SK-N-SH treated with all-trans-retinoic acid at 6 μM for 48 hours (cell line): ENCODE measurements at regions not wholly inside any gene's neighbourhood (a gene's known extent, or its start where the extent isn't known, plus 50 kb on each side); places are given as distances from the start of the nearest gene placed in this dataset.
A peak's percentile ranks its signal among the peaks of the same experiment; 100 is the strongest.

Source experiments
- ATAC-seq: fragments of 200-7000 bp; cut with Tn5 transposase; 3 replicates; pipeline ENCODE4 v1.9.1; 2020; ENCODE audit warnings: mild to moderate bottlenecking, moderate library complexity
- ARNTL ChIP-seq: fragments of 450-650 bp; formaldehyde crosslinking; IDR thresholded peaks from 2 replicates; pipeline ENCODE4 v1.5.0; 2020; ENCODE audit warnings: low read depth, mild to moderate bottlenecking, moderate library complexity, borderline replicate concordance
- BACH2 ChIP-seq: fragments of 250-450 bp; sonication (Bioruptor Pico); IDR thresholded peaks from 2 replicates; pipeline ENCODE4 v1.9.0; 2021; ENCODE audit warnings: mild to moderate bottlenecking, borderline replicate concordance
- CSDC2 ChIP-seq: fragments of 250-450 bp; sonication (Bioruptor Pico); IDR thresholded peaks from 2 replicates; pipeline ENCODE4 v1.5.0; 2020; ENCODE audit warnings: mild to moderate bottlenecking, moderate library complexity
- ESRRG ChIP-seq: fragments of 250-450 bp; sonication (Bioruptor Pico); IDR thresholded peaks from 2 replicates; pipeline ENCODE4 v1.6.1; 2021; ENCODE audit warnings: mild to moderate bottlenecking
- GLIS3 ChIP-seq: fragments of 250-450 bp; sonication (Bioruptor Pico); IDR thresholded peaks from 2 replicates; pipeline ENCODE4 v1.5.0; 2020; ENCODE audit warnings: mild to moderate bottlenecking, moderate library complexity
- ISL1 ChIP-seq: fragments of 250-450 bp; sonication (Bioruptor Pico); IDR thresholded peaks from 2 replicates; pipeline ENCODE4 v2.1.2; 2022; ENCODE audit warnings: mild to moderate bottlenecking, moderate library complexity
- OSR1 ChIP-seq: fragments of 250-450 bp; sonication (Bioruptor Pico); IDR thresholded peaks from 2 replicates; pipeline ENCODE4 v1.8.0; 2022; ENCODE audit warnings: moderate library complexity, mild to moderate bottlenecking, inconsistent platforms
- PPARA ChIP-seq: fragments of 250-450 bp; sonication (Bioruptor Pico); IDR thresholded peaks from 2 replicates; pipeline ENCODE4 v1.5.0; 2020; ENCODE audit warnings: mild to moderate bottlenecking, borderline replicate concordance
- SNAI2 ChIP-seq: fragments of 250-450 bp; sonication (Bioruptor Pico); IDR thresholded peaks from 2 replicates; pipeline ENCODE4 v1.5.0; 2020; ENCODE audit warnings: mild to moderate bottlenecking, moderate library complexity
- TCF4 ChIP-seq: fragments of 250-450 bp; sonication (Bioruptor Pico); IDR thresholded peaks from 2 replicates; pipeline ENCODE4 v1.8.0; 2021; ENCODE audit warnings: mild to moderate bottlenecking, moderate library complexity, borderline replicate concordance
- ZC3H10 ChIP-seq: fragments of 250-450 bp; sonication (Bioruptor Pico); IDR thresholded peaks from 2 replicates; pipeline ENCODE4 v1.5.1; 2021; ENCODE audit warnings: mild to moderate bottlenecking, moderate library complexity
- ZFP3 ChIP-seq: fragments of 250-450 bp; sonication (Bioruptor Pico); IDR thresholded peaks from 2 replicates; pipeline ENCODE4 v1.5.0; 2020; ENCODE audit warnings: mild to moderate bottlenecking, moderate library complexity
- ZFP30 ChIP-seq: fragments of 450-650 bp; formaldehyde crosslinking; IDR thresholded peaks from 2 replicates; pipeline ENCODE4 v1.5.0; 2022; ENCODE audit warnings: mild to moderate bottlenecking, moderate library complexity
- ZNF565 ChIP-seq: fragments of 450-650 bp; formaldehyde crosslinking; conservative IDR thresholded peaks from 2 replicates; pipeline ENCODE4 v1.5.0; 2020; ENCODE audit warnings: low read depth, mild to moderate bottlenecking, moderate library complexity
- ZNF8 ChIP-seq: fragments of 450-650 bp; formaldehyde crosslinking; IDR thresholded peaks from 2 replicates; pipeline ENCODE4 v1.5.0; 2020; ENCODE audit warnings: mild to moderate bottlenecking, moderate library complexity
- TF ChIP-seq, protein P1 (sequence below): fragments of 250-450 bp; sonication (Bioruptor Pico); IDR thresholded peaks from 2 replicates; pipeline ENCODE4 v1.5.1; 2020; ENCODE audit warnings: low read depth, mild to moderate bottlenecking, moderate library complexity
- TF ChIP-seq, protein P2 (sequence below): fragments of 250-450 bp; sonication (Bioruptor Pico); IDR thresholded peaks from 2 replicates; pipeline ENCODE4 v1.5.1; 2021; ENCODE audit warnings: mild to moderate bottlenecking, moderate library complexity
- TF ChIP-seq, protein P3 (sequence below): fragments of 250-450 bp; sonication (Bioruptor Pico); IDR thresholded peaks from 2 replicates; pipeline ENCODE4 v1.5.0; 2020; ENCODE audit warnings: mild to moderate bottlenecking, moderate library complexity
- TF ChIP-seq, protein P4 (sequence below): fragments of 250-450 bp; sonication (Bioruptor Pico); IDR thresholded peaks from 2 replicates; pipeline ENCODE4 v1.8.0; 2020; ENCODE audit warnings: mild to moderate bottlenecking, moderate library complexity, borderline replicate concordance
- TF ChIP-seq, protein P5 (sequence below): fragments of 250-450 bp; sonication (Bioruptor Pico); IDR thresholded peaks from 2 replicates; pipeline ENCODE4 v1.8.0; 2021; ENCODE audit warnings: low read depth, mild to moderate bottlenecking, moderate library complexity, borderline replicate concordance

DNA sequence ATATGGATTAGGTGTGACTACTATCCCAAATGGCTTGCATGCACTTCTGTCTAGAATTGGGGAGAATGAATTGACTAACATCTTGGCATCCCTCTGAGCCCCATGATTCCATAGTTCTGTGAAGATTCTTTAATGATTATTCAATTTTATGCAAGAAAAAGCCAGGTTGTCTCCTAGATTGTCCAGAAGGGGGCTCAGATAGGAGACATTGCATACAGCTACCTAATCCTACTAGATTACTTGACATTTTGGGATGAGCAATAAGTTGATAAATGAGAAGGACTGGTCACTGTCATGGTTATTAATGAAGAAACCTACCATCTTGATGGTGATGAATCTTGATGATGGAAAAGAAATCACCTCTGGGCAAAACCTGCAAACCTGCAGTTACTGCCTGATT lies 117.0 kb downstream of the CARTPT start:
- TF ChIP-seq BACH2 (CRISPR knock-in tag) (no peak), ZFP30 (CRISPR knock-in tag) (no peak), ARNTL (no peak)
- TF ChIP-seq, protein P1, sequence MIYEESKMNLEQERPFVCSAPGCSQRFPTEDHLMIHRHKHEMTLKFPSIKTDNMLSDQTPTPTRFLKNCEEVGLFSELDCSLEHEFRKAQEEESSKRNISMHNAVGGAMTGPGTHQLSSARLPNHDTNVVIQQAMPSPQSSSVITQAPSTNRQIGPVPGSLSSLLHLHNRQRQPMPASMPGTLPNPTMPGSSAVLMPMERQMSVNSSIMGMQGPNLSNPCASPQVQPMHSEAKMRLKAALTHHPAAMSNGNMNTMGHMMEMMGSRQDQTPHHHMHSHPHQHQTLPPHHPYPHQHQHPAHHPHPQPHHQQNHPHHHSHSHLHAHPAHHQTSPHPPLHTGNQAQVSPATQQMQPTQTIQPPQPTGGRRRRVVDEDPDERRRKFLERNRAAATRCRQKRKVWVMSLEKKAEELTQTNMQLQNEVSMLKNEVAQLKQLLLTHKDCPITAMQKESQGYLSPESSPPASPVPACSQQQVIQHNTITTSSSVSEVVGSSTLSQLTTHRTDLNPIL (CRISPR knock-in tag) = no peak
- TF ChIP-seq, protein P2, sequence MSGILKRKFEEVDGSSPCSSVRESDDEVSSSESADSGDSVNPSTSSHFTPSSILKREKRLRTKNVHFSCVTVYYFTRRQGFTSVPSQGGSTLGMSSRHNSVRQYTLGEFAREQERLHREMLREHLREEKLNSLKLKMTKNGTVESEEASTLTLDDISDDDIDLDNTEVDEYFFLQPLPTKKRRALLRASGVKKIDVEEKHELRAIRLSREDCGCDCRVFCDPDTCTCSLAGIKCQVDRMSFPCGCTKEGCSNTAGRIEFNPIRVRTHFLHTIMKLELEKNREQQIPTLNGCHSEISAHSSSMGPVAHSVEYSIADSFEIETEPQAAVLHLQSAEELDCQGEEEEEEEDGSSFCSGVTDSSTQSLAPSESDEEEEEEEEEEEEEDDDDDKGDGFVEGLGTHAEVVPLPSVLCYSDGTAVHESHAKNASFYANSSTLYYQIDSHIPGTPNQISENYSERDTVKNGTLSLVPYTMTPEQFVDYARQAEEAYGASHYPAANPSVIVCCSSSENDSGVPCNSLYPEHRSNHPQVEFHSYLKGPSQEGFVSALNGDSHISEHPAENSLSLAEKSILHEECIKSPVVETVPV (CRISPR knock-in tag) = no peak
- peak; percentile 70 for ATAC-seq

DNA sequence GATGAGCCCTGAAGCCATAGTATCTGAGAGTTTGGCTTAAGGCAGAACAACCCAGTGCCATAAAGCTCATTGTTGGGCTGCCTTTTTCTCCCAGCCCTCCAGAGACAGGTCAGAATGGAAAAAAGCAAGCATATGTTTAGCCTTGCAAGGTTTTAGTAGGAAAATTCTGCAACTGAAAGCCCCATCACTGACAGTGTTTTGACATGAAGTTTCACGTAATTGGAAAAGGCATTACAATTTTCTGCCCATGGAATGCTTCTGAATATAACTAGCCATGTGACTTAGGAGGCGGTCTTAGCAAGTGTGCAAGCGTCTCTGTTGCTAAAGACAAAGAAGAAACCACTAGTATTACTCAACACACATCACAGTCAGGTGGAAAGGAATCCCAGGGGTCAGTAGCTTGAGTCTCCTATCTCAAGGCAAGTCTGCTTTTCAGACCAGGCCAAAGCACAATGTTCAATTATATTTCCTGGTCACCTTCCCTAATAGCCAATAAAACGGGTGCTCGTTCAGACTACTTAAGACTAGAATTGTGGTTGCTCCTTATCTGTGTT lies 117.6 kb downstream of the CARTPT start:
- ATAC-seq = no peak
- no peak for TF ChIP-seq TCF4 (CRISPR knock-in tag)
- TF ChIP-seq ISL1 (CRISPR knock-in tag) = no peak
- no peak for TF ChIP-seq GLIS3 (CRISPR knock-in tag)
- TF ChIP-seq, protein P3, sequence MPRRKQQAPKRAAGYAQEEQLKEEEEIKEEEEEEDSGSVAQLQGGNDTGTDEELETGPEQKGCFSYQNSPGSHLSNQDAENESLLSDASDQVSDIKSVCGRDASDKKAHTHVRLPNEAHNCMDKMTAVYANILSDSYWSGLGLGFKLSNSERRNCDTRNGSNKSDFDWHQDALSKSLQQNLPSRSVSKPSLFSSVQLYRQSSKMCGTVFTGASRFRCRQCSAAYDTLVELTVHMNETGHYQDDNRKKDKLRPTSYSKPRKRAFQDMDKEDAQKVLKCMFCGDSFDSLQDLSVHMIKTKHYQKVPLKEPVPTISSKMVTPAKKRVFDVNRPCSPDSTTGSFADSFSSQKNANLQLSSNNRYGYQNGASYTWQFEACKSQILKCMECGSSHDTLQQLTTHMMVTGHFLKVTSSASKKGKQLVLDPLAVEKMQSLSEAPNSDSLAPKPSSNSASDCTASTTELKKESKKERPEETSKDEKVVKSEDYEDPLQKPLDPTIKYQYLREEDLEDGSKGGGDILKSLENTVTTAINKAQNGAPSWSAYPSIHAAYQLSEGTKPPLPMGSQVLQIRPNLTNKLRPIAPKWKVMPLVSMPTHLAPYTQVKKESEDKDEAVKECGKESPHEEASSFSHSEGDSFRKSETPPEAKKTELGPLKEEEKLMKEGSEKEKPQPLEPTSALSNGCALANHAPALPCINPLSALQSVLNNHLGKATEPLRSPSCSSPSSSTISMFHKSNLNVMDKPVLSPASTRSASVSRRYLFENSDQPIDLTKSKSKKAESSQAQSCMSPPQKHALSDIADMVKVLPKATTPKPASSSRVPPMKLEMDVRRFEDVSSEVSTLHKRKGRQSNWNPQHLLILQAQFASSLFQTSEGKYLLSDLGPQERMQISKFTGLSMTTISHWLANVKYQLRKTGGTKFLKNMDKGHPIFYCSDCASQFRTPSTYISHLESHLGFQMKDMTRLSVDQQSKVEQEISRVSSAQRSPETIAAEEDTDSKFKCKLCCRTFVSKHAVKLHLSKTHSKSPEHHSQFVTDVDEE = no peak
- TF ChIP-seq BACH2 (CRISPR knock-in tag) = no peak
- TF ChIP-seq ZNF8 (CRISPR knock-in tag) = no peak
- TF ChIP-seq, protein P2 (CRISPR knock-in tag) = no peak
- no peak for TF ChIP-seq PPARA
- TF ChIP-seq ZNF565 (CRISPR knock-in tag) = no peak
- TF ChIP-seq, protein P1 (CRISPR knock-in tag) = no peak
- no peak for TF ChIP-seq SNAI2 (CRISPR knock-in tag)
- no peak for TF ChIP-seq OSR1 (CRISPR knock-in tag)
- TF ChIP-seq ZFP3 (CRISPR knock-in tag) = no peak
- no peak for TF ChIP-seq ZC3H10
- TF ChIP-seq, protein P4, sequence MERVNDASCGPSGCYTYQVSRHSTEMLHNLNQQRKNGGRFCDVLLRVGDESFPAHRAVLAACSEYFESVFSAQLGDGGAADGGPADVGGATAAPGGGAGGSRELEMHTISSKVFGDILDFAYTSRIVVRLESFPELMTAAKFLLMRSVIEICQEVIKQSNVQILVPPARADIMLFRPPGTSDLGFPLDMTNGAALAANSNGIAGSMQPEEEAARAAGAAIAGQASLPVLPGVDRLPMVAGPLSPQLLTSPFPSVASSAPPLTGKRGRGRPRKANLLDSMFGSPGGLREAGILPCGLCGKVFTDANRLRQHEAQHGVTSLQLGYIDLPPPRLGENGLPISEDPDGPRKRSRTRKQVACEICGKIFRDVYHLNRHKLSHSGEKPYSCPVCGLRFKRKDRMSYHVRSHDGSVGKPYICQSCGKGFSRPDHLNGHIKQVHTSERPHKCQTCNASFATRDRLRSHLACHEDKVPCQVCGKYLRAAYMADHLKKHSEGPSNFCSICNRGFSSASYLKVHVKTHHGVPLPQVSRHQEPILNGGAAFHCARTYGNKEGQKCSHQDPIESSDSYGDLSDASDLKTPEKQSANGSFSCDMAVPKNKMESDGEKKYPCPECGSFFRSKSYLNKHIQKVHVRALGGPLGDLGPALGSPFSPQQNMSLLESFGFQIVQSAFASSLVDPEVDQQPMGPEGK (CRISPR knock-in tag) = no peak
- TF ChIP-seq, protein P5, sequence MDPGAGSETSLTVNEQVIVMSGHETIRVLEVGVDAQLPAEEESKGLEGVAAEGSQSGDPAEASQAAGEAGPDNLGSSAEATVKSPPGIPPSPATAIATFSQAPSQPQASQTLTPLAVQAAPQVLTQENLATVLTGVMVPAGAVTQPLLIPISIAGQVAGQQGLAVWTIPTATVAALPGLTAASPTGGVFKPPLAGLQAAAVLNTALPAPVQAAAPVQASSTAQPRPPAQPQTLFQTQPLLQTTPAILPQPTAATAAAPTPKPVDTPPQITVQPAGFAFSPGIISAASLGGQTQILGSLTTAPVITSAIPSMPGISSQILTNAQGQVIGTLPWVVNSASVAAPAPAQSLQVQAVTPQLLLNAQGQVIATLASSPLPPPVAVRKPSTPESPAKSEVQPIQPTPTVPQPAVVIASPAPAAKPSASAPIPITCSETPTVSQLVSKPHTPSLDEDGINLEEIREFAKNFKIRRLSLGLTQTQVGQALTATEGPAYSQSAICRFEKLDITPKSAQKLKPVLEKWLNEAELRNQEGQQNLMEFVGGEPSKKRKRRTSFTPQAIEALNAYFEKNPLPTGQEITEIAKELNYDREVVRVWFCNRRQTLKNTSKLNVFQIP (CRISPR knock-in tag) = no peak
- no peak for TF ChIP-seq ZFP30 (CRISPR knock-in tag)
- no peak for TF ChIP-seq ESRRG (CRISPR knock-in tag)
- TF ChIP-seq CSDC2 (CRISPR knock-in tag) = no peak
